Gastroesophageal sphincter (tissue), 4 donors: ENCODE measurements at regions not wholly inside any gene's neighbourhood (a gene's known extent, or its start where the extent isn't known, plus 50 kb on each side); places are given as distances from the start of the nearest gene placed in this dataset.
"Not testable (repeated sequence)": the region's sequence is repeated elsewhere in the genome, so short reads cannot be mapped to it uniquely, and the experiment has no call there.

Experiments used
- ATAC-seq: fragments of 150-250 bp; one replicate; pipeline ENCODE4 v1.9.1; 2016; ENCODE audit warnings: mild to moderate bottlenecking, moderate library complexity
- H3K27ac ChIP-seq, 4 donors: fragments of 200-600 bp; sonication (generic) in 3 of 4; 1 replicate in 3 of 4; 2 replicates in 1 of 4; pipeline ENCODE4 v1.5.1; 2016 to 2019
- H3K27me3 ChIP-seq: fragments of 200-600 bp; sonication (generic); one replicate; pipeline ENCODE4 v1.5.1; 2019
- H3K36me3 ChIP-seq, 2 donors: fragments of 200-600 bp; sonication (generic); one replicate each; pipeline ENCODE4 v1.5.1; 2019; ENCODE audit warnings: control low read depth in 1 of 2
- H3K4me1 ChIP-seq, 3 donors: fragments of 200-600 bp; sonication (generic); 1 replicate in 2 of 3; 2 replicates in 1 of 3; pipeline ENCODE4 v1.5.1; 2016 to 2019; ENCODE audit warnings: control low read depth in 2 of 3
- H3K4me3 ChIP-seq, 2 donors: fragments of 200-600 bp; sonication (generic); one replicate each; pipeline ENCODE4 v1.5.1; 2019; ENCODE audit warnings: mild to moderate bottlenecking in 1 of 2, moderate library complexity in 1 of 2
- H3K9me3 ChIP-seq, 3 donors: fragments of 200-600 bp; sonication (generic); one replicate each; pipeline ENCODE4 v1.5.1; 2017 to 2019; ENCODE audit warnings: control low read depth in 2 of 3
- CTCF ChIP-seq, 4 experiments: fragments of 200-600 bp in 2 of 4; fragments of 450-650 bp in 2 of 4; sonication (generic) in 1 of 4; IDR thresholded peaks; one replicate each; pipeline ENCODE4 v1.5.1; 2017 to 2019; ENCODE audit warnings: antibody characterized with exemption in 4 of 4, mild to moderate bottlenecking in 2 of 4, moderate library complexity in 2 of 4
- EP300 ChIP-seq: sonication (generic); formaldehyde crosslinking; IDR thresholded peaks from one replicate; pipeline ENCODE4 v1.6.1; 2017; ENCODE audit warnings: antibody characterized with exemption, mild to moderate bottlenecking
- POLR2A ChIP-seq, 2 donors: fragments of 450-650 bp; IDR thresholded peaks; one replicate each; pipeline ENCODE4 v1.6.1; 2017; ENCODE audit warnings: antibody characterized with exemption in 2 of 2, mild to moderate bottlenecking in 2 of 2, moderate library complexity in 1 of 2
- POLR2AphosphoS5 ChIP-seq: sonication (generic); formaldehyde crosslinking; IDR thresholded peaks from one replicate; pipeline ENCODE4 v1.6.1; 2017; ENCODE audit warnings: antibody characterized with exemption
- WGBS, 2 donors: methylation state at CpG; one replicate each; pipeline ENCODE4 v1.1.5; 2018; ENCODE audit warnings: low coverage in 1 of 2; 5-methylcytosine and 5-hydroxymethylcytosine counted together

DNA sequence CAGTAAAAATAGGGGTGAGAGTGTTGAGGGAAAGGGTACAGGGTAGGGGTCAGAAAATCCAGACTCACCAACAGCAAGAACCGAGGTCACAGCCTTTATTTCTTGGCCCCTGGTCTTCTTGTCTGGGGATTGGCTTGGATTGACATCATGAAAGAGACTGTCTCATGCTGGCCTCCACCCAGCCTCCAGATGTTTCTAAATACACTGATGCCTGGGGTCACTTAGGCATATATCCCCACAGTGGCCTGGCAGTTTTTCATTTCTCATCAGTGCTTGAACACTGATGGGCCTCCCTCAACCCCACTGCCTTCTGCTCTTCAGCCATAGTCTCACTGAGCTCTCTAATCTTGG is 173.9 kb downstream of the RTL9 start:
- Histone ChIP-seq H3K27ac (no peak overlapping the region), H3K27me3 (no peaks in the 10 kb centered on the region), H3K36me3 (no peaks in the 10 kb centered on the region), H3K9me3 (no peaks in the 10 kb centered on the region), H3K4me3 (no peak overlapping the region), H3K4me1 (no peaks in the 10 kb centered on the region)
- ATAC-seq = no peak
- WGBS, 2 donors = 43% methylated on average over 1 of the region's 1 CpG; no CpG with 5 or more reads in 1 of the 2 donors
- TF ChIP-seq POLR2AphosphoS5 (no peak), POLR2A (IDR thresholded peaks at IDR 0.05) (no peak)

DNA sequence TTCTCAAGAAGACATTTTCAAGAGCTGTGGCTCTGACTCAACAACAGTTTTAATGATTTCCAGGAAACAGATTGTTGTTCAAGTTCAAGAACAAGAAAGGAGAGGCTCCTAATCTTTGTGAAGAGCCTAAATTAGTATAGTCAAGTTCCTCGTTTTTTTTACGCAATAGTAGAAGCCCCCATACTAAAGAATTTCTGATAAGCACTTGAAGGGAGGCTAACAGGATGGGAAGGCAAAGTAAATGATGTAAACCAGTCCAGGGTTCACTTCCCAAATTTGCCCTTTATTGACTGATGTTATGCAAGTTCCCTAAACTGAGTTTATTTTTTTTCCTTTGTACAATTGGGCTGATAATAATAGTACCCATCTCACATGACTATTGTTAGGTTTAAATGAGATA is 178.2 kb downstream of the RTL9 start:
- TF ChIP-seq EP300 (no peak), CTCF (IDR thresholded peaks at IDR 0.05) (no peak), POLR2AphosphoS5 (no peak), POLR2A (IDR thresholded peaks at IDR 0.05) (no peak)
- Histone ChIP-seq H3K4me1 (no peaks in the 10 kb centered on the region), H3K27ac (no peak overlapping the region), H3K4me3 (no peak overlapping the region), H3K9me3 (no peaks in the 10 kb centered on the region), H3K36me3 (no peaks in the 10 kb centered on the region), H3K27me3 (no peaks in the 10 kb centered on the region)
- 30 to 35% methylated on average over 2 of the region's 2 CpGs for WGBS, 2 donors
- ATAC-seq = no peak

DNA sequence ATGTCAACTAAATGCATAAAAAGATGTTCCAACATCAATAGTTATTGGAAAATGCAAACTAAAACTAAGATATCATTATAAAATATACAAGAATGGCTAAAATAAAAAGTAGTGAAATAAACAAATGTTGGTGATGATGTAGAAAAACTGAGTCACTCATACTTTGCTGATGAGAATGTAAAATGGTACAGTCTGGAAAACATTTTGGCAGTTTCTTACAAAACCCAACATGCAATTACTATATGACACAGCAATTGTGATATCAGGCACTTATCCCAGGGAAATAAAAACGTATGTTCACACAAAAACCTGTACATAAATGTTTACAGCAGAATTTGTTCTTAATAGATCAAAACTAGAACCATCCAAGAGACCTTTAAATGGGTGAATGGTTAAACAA is 182.6 kb downstream of the RTL9 start:
- Histone ChIP-seq H3K27ac (no peak overlapping the region), H3K9me3 (no peaks in the 10 kb centered on the region), H3K4me3 (no peak overlapping the region), H3K36me3 (no peaks in the 10 kb centered on the region), H3K4me1 (no peaks in the 10 kb centered on the region), H3K27me3 (no peaks in the 10 kb centered on the region)
- 47 to 64% methylated on average over 1 of the region's 1 CpG for WGBS, 2 donors
- ATAC-seq = no peak
- TF ChIP-seq CTCF (IDR thresholded peaks at IDR 0.05) = no peak
- no peak for TF ChIP-seq POLR2AphosphoS5

DNA sequence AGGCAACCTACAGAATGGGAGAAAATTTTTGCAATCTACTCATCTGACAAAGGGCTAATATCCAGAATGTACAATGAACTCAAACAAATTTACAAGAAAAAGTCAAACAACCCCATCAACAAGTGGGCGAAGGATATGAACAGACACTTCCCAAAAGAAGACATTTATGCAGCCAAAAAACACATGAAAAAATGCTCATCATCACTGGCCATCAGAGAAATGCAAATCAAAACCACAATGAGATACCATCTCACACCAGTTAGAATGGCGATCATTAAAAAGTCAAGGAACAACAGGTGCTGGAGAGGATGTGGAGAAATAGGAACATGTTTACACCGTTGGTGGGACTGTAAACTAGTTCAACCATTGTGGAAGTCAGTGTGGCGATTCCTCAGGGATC is 192.2 kb downstream of the RTL9 start:
- H3K4me3 ChIP-seq, H3K36me3 ChIP-seq, H3K27ac ChIP-seq, H3K9me3 ChIP-seq, H3K4me1 ChIP-seq, H3K27me3 ChIP-seq, ATAC-seq: not testable (repeated sequence)
- WGBS, 2 donors = 80 to 100% methylated on average over 1 to 2 of the region's 4 CpGs

DNA sequence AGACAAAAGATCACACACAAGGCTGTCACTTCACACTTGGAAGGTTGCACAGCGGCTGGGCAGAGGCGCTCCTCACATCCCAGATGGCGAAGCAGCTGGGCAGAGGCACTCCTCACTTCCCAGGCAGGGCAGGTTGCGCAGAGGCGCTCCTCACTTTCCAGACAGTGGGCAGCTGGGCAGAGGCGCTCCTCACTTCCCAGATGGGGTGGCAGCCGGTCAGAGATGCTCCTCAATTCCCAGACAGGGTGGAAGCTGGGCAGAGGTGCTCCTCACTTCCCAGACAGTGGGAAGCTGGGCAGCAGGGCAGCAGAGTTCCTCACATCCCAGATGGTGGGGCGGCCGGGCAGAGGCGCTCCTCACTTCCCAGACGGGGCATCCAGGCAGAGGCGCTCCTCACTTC is 199.2 kb downstream of the RTL9 start:
- Histone ChIP-seq H3K4me1 (no peaks in the 10 kb centered on the region), H3K9me3 (peaks cover 0 to 6% (median 0%) of the 10 kb centered on the region in 3 donors), H3K4me3 (no peak overlapping the region), H3K27ac (no peak overlapping the region), H3K36me3 (no peaks in the 10 kb centered on the region), H3K27me3 (no peaks in the 10 kb centered on the region)
- TF ChIP-seq EP300 (no peak), POLR2AphosphoS5 (no peak), POLR2A (IDR thresholded peaks at IDR 0.05) (no peak), CTCF (IDR thresholded peaks at IDR 0.05) (no peak)
- ATAC-seq = no peak
- WGBS, 2 donors = 94% methylated on average over 3 of the region's 12 CpGs; no CpG with 5 or more reads in 1 of the 2 donors

- TF ChIP-seq POLR2AphosphoS5 (no peak), EP300 (no peak), CTCF (IDR thresholded peaks at IDR 0.05) (no peak), POLR2A (IDR thresholded peaks at IDR 0.05) (no peak)
- H3K27me3 ChIP-seq = no peaks in the 10 kb centered on the region
- no CpG with 5 or more reads among the region's 16 CpGs for WGBS, 2 donors
- no peaks in the 10 kb centered on the region for H3K36me3 ChIP-seq
- H3K4me1 ChIP-seq = no peaks in the 10 kb centered on the region
- ATAC-seq = no peak
- H3K4me3 ChIP-seq = no peak overlapping the region
- H3K27ac ChIP-seq = no peak overlapping the region
- peaks cover 0 to 6% (median 0%) of the 10 kb centered on the region in 3 donors for H3K9me3 ChIP-seq
These were observed 199.8 kb downstream of the RTL9 start for GRCh38 chrX:110558406-110558805.
